AML-193 (cell line): ENCODE measurements at regions not wholly inside any gene's neighbourhood (a gene's known extent, or its start where the extent isn't known, plus 50 kb on each side); places are given as distances from the start of the nearest gene placed in this dataset.

Experiments
- DNase-seq, 2 experiments: peaks; one replicate each; lab custom pipeline; 2025; lab: John Stamatoyannopoulos, UW

- no peak for DNase-seq
Observed at GRCh38 chr17:79192503-79193351, 118.1 kb downstream of the ENGASE start.

GRCh38 chr17:79191270-79191934 lies 116.8 kb downstream of the ENGASE start:
- no peak for DNase-seq

GRCh38 chr17:79189305-79189704 lies 114.7 kb downstream of the ENGASE start:
- peak in 1 of 2 experiments; percentile 22 for DNase-seq

- DNase-seq: no peak
Observed at GRCh38 chr17:79188685-79189084, 114.1 kb downstream of the ENGASE start.

- peak in 1 of 2 experiments; percentile 26 for DNase-seq
Observed at GRCh38 chr17:79188048-79188447, 113.4 kb downstream of the ENGASE start.

- no peak for DNase-seq
Observed at GRCh38 chr17:79187186-79187585, 112.6 kb downstream of the ENGASE start.

- no peak for DNase-seq
Observed at GRCh38 chr17:79186406-79186805, 111.8 kb downstream of the ENGASE start.

- no peak for DNase-seq
Observed at GRCh38 chr17:79185671-79186070, 111.0 kb downstream of the ENGASE start.

- no peak for DNase-seq
Observed at GRCh38 chr17:79184219-79184618, 109.6 kb downstream of the ENGASE start.

- DNase-seq: no peak
Observed at GRCh38 chr17:79183293-79184158, 108.9 kb downstream of the ENGASE start.

- no peak for DNase-seq
Observed at GRCh38 chr17:79183043-79183292, 108.3 kb downstream of the ENGASE start.

GRCh38 chr17:79182176-79183042 lies 107.8 kb downstream of the ENGASE start:
- no peak for DNase-seq

GRCh38 chr17:79180358-79181005 lies 105.9 kb downstream of the ENGASE start:
- no peak for DNase-seq

GRCh38 chr17:79179334-79179733 lies 104.7 kb downstream of the ENGASE start:
- DNase-seq: no peak

- no peak for DNase-seq
Observed at GRCh38 chr17:79177877-79178276, 103.3 kb downstream of the ENGASE start.

GRCh38 chr17:79176792-79177601 lies 102.4 kb downstream of the ENGASE start:
- DNase-seq: no peak

- DNase-seq: no peak
Observed at GRCh38 chr17:79174905-79175856, 100.6 kb downstream of the ENGASE start.

GRCh38 chr17:79174193-79174765 lies 99.7 kb downstream of the ENGASE start:
- no peak for DNase-seq

GRCh38 chr17:79171188-79171587 lies 96.6 kb downstream of the ENGASE start:
- DNase-seq: no peak
